ENCODE measurements at regions not wholly inside any gene's neighbourhood (a gene's known extent, or its start where the extent isn't known, plus 50 kb on each side); places are given as distances from the start of the nearest gene placed in this dataset.

GRCh38 chr4:31059753-31060522 lies 339.8 kb downstream of the PCDH7 start:
- TF ChIP-seq CTCF (IDR thresholded peaks at IDR 0.05) (no peak), POLR2AphosphoS5 (IDR thresholded peaks at IDR 0.05) (no peak), POLR2A (IDR thresholded peaks at IDR 0.05) (no peak), EP300 (IDR thresholded peaks at IDR 0.05) (no peak)
